ENCODE measurements at regions not wholly inside any gene's neighbourhood (a gene's known extent, or its start where the extent isn't known, plus 50 kb on each side); places are given as distances from the start of the nearest gene placed in this dataset.

DNA sequence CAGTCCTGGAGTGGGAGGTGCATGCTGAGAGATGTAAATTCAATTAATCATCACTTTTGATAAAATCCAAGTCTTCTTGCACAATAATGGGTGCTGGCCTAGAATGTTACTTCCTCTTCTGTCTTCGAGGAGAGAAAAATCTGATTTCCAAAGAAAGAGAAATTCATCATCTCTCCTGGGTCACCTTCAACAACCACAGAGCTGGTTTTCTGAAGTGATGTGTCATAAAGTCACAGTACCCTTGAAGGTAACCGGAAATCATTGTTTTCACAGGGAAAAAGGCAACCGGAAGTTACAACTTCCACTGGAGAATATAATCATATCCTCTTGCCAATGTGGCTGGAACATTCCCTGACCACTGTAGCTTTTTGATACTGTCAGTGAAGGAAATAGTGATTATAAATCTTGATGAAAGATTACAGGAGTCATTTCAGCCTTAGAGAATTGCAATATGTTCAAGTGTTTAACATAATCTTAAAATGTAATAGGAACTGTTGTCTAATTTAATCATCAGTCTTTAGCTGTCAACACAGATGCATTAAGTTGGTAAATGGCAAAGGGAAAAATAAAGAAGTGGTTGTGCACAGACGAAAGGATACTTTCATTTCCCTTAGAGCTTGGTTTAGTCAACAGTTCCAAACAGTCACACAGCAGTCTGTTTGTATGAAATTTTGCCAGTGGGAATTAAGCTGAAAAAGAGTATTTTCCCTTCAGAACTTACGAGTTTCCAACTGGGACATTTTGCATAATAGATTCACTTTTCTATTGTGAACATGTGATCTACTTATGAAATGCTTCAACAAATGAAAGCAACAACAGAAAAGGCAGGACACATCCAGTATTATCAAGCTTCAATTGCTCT, 106.5 kb upstream of the SLC4A7 start:
- DNase-seq (ENCODE audit: low read depth): no peak

DNA sequence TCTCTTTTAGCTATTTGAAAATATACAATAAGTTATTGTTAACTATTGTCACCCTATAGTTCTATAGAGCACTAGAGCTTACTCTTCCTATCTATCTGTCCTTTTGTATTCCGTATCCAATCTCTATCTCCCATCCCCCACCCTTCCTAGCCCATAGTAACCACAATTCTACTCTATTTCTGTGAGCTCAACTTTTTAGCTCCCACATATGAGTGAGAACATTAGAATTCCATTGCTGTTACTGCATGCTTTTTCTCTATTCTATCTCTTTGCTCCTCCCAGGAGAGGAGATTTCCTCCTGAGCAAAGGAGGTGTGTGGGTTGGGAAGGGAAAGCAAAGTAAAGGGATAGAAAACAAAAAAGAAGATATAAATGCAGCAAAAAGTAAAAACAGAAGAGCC, 105.6 kb upstream of the SLC4A7 start:
- DNase-seq (ENCODE audit: low read depth): no peak

DNA sequence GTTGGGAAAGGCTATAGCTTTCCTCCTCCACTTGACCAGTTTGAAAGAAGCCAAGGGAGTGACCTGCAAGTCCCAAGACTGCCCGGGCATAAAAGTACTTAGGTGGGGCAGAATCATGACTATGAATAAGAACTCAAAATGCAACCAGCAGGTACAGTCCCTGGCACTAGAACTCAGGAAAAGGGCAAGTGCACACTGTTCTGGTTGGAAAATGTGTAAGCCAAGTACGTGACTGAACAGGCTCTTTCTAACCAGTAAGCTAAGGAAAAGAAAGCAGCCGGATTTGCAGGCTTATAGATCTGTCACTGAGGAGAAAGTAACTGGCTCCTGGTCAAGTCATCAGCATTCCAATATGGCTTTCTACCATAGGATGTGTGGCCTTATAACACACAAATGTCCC, 101.2 kb upstream of the SLC4A7 start:
- DNase-seq (ENCODE audit: low read depth): no peak

DNA sequence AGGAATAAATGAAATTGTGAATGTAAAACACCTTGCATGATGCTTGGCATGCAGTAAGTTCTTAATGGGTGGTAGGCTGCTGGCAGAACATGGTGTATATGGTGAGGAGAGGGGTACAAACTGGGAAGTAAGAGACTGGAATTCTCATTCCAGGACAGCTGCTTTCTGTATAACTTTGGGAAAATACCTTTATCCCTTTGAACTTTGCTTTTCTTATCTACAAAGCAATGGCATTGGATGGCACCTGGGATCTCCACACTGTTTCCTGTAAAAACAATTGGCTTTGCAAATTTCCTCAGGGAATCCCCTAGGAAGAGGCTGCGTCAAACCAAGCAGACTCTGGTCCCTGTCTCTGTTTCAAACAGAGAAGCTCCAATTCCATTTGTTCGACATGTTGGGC, 100.7 kb upstream of the SLC4A7 start:
- DNase-seq (ENCODE audit: low read depth): no peak

DNA sequence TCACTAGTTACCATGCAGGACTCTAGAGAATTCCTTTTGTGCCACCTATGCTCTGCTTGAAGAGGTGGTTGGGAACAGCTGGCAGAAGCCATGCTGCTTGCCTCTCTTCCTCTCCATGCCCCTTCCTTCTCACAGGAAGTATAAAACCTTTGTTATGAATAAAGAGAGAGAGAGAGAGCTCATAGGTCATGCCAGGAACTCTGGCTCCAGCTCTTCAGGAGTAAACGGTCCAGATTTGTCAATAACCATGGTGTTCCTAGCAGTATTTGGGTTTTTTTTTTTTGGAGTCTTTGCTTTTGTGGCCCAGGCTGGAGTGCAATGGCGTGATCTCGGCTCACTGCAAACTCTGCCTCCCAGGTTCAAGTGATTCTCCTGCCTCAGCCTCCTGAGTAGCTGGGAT, 97.7 kb upstream of the SLC4A7 start:
- DNase-seq (ENCODE audit: low read depth): no peak

DNA sequence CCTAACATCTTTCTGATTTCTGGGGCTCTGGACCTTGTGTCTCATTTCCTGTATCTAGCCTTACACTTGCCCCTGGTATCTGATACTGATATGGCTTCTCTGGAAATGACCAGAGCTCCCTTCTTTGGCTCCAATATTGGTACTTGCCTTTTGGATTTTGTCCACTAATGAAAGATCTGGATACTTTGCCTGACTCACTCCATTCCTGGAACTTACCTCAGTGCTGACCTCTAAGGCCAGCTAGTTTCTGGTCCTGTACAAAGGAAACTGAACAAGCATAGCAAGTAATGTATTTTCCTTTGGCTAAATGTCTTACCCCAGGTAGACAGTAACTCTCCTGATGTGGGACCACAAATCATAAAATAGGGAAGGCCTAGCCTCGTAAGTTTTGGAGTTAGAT, 93.8 kb upstream of the SLC4A7 start:
- no peak for DNase-seq (ENCODE audit: low read depth)

DNA sequence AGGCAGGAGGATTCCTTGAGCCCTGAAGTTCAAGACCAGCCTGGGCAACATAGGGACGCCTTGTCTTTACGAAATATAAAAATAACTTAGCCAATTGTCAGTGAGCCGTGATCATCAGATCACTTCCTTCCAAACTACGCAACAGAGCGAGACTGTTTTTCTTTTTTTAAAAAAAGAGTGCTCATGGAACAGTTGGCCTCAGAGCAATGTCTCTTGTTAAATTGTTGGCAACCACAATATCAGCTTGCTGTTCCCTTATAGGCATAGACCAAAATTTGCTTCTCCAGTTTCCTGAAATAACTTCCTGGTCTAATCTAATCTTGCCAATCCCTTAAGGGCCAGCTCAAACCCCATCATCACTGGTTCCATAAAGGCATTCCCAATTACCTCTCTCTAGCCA, 93.3 kb upstream of the SLC4A7 start:
- no peak for DNase-seq (ENCODE audit: low read depth)

DNA sequence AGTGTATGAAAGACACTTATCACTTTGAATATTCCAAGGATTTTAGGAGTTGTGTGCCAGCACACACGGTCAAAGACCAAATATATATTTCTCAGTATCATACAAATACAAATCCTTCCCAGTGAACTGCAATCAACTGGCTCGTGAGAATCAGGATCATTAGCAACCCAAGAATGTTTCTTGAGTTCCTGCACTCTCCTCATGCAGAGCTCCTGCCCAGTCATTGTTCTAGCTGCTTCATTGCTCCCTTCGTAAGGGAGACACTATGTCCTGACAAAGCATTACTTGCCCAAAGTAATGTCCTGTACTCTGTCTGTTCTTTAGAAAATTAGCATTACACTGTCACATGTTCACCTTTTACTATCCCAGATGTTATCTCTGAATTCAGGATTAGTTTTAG, 92.0 kb upstream of the SLC4A7 start:
- no peak for DNase-seq (ENCODE audit: low read depth)

DNA sequence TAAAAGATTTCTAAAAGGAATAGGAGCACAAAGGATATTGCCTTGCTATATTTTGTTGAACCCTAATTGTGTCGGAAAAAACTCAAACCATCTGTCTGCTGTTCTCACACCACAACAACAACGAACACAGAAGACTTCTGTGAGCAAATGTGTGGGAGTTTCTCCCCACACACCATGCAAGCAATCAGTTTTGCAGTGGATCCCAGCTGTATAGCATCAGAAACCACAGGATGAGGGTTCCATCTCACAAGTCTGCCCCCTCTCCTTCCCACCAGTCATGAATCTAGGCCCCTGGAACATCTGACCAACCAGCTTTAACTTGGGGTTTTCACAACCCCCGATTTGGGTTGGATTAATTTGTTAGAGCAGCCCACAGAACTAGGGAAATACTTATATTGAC, 91.3 kb upstream of the SLC4A7 start:
- no peak for DNase-seq (ENCODE audit: low read depth)

DNA sequence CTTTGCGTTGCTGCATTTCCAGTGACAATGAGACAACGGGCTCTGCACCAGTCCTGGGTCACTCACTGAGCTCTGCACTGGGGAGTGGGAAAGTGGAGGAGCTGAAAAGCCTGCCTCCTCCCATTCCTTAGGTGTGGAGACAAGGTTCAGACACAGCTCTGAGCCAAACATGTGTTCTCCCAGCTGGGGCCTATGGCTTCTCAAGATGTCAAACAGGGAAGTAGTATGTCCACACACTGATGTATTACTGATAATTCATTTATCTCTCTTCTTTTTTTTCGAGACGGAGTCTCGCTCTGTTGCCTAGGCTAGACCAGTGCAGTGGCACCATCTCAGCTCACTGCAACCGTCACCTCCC, 90.2 kb upstream of the SLC4A7 start:
- DNase-seq (ENCODE audit: low read depth): no peak

DNA sequence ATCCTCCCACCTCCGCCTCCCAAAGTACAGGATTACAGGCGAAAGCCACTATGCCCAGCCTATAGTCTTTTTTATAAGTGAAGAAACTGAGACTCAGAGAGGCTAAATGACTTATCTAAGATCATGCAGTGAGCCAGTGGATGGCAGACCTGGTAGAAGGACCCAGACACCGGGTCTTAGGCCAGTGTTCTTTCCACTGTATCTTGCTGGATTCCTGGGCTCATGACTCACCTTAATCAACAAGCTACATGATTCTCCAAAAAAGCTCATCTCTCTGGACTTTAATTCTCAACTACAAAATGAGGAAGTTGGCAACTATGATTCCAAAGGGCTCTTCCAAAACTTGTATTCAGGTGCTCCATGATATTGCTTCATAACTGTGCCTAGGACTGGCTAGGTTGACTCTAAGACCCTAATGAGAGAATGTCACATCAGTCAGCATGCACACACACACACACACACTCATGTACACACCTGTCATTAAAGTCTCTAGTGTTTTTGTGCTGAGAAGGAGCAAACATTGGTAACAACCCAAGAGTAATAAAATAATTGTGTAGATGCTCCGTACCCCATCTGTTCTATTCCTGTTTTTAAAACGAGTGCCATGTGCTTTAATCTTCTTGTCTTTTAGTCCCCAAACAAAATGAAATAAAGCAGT, 89.7 kb upstream of the SLC4A7 start:
- DNase-seq (ENCODE audit: low read depth): no peak

DNA sequence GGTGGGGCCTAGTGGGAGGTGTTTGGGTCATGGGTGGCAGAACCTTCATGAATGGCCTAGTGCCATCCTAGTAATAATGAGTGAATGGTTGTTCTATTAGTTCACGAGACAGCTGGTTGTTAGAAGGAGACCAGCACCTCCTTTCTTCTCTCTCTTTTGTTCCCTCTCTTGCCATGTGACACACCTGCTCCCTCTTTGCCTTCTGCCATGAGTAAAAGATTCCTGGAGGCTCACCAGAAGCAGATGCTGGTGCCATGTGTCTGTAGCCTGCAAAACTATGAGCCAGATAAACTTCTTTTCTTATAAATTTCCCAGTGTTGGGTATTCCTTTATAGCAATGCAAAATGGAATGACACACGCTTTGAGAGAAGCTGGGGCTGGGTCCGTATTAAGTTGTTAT, 89.0 kb upstream of the SLC4A7 start:
- no peak for DNase-seq (ENCODE audit: low read depth)

DNA sequence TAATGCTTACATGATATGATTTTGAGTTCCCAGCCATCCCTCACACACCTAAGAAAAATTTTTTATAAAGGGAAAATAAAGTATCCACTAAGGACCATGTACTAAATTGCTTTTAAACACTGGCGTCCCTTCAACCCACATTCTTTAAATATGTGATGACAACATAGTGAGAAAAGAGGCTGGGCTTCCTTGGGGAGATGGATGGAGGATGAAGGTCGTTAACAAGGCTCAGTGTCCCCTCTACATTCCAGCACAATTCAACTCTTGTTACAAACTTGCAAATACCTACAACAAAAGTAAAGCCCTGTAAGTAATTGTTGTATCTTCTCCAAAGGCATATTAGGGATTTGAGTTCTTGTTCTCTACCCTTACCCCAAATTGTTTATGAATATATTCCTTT, 87.2 kb upstream of the SLC4A7 start:
- DNase-seq (ENCODE audit: low read depth): no peak

DNA sequence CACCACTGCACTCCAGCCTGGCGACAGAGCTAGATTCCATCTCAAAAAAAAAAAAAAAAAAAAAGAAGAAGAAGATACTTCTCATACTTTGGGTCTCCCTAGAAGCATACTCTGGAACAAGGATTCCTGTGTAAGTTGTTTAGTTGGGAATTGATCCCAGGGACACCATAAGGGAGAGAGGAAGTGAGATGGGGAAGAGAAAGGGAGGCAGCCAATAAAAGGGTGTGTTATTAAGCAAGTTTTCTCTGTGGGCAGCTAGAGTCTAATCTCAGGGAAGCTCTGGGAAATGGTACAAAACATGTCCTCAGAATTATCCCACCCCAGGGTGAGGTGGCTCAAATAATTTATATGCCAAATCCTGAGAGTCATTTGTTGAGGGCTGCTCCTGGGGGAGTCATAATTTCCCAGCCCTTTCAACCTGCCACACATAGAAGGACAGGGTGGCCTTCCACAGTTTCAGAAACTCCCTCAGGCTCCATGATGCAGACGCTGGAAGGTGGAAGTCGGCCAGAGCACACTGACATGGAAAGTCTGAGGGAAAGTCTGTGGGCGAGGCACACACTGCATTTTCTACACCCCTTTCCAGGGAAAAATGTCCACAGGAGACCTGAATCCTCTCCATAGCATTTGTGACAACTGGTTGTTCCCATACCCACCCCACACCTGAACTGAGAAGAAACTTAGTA, 86.4 kb upstream of the SLC4A7 start:
- DNase-seq (ENCODE audit: low read depth): no peak

DNA sequence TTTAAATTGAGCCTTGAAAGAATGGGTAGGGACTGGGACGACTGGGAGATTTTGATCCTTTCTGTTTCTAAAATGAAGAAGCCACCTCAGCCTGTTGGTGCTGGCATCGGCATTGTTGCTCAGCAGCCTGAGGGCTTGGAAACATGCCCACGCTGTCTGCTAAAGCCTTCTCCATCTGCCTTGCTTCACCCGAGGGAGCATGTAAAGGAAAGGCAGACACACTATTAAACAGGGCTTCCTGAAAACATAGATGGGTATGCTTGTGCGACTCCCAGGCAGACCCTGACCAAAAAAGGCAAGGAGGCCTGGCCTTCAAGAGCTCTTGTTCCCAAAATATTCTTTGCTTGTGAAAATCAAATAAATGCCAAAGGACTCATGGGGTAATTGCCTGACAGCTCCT, 84.2 kb upstream of the SLC4A7 start:
- DNase-seq (ENCODE audit: low read depth): no peak

DNA sequence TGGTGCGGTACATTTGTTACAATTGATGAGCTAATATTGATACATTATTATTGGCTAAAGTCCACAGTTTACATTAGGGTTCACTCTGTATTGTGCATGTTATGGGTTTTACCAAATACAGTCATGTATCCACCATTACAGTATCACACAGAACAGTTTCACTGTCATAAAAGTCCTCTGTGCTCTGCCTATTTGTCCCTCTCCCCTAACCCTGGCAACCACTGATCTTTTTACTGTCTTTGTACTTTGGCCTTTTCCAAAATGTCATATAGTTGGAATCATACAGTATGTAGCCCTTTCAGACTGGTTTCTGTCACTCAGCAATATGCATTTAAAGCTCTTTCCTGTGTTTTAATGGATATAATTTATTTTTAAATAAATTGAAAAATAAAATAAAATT, 83.1 kb upstream of the SLC4A7 start:
- no peak for DNase-seq (ENCODE audit: low read depth)

DNA sequence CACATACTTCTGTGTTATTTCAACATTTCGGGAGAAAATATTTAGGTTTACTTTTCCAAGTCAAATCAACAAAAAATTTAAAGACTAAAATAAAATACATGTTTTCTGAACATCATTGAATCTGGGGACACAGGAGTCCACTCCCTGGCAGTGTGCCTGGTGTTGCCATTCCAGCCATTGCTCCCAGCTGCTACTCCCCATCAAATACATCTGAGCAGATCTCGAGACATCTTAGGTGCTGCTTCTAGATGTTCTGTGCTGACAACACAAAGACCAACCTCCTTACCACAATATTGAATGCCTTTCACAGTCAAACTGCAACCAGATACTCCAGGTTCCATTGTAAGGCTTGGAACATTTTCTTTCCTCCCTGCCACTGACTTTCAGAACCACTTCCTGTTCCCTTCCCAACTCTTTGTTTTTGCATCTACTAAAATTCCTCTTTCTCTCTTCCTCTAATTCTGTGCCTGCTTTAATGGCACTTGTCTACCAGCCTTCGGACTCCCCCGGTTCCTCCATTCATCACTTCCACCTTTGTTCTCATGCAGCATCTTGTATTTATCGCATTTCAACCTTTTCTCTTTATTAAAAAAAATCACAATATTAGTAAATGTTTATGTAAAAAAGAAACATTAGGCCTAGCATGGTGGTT, 81.1 kb upstream of the SLC4A7 start:
- DNase-seq (ENCODE audit: low read depth): no peak

DNA sequence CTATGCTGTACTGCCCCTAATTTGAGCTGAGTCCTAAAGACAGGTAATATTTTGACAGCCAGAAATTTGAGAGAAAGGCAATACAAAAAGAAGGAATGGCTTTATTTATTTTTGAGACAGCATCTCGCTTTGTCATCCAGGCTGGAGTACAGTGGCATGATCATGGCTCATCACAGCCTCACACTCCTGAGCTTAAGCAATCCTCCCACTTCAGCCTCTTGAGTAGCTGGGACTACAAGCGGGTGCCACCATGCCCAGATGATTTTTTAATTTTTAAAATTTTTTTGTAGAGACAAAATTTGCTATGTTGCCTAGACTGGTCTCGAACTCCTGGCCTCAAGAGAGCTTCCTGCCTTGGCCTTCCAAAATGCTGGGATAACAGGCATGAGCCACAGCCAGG, 77.4 kb upstream of the SLC4A7 start:
- DNase-seq (ENCODE audit: low read depth): no peak

DNA sequence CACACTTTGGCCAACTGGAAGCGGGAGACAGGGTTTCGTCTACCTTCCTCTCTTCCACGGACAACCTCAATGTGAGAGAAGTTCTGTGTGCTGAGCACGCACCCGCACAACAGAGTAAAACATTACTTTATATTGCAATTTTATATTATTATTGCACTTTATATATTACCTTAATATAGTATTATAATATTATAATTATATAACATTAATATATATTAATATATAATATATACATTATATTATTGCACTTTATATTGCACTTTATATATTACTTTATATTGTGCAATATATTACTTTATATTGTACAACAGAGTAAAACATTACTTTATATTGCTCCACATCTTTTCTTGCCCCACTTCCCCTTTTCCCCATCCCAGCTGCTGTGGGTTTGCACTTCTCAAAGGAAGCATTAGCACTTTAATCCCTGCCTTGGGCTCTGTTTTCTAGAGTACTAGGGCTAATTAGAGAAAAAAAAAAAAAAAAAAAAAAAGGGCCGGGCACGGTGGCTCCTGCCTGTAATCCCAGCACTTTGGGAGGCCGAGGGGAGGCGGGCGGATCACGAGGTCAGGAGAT, 76.4 kb upstream of the SLC4A7 start:
- DNase-seq (ENCODE audit: low read depth): no peak

DNA sequence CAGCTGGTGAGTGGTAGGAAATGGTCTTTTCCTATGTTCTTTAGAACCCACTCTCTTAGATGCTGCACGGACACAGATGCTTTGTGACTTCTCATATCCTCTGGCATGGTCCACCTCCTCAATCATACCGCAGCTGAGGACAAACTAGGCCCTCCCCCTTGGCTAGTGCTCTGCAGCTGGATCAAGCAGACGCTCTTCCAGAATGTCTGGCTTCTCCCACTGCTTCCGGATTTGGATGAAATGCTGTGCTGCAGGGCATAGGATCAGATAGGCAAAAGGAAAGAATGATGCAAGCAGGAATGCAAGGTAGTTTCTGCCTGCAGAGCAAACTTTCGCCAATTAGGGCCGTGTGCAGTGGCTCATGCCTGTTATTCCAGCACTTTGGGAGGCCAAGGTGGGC, 75.7 kb upstream of the SLC4A7 start:
- DNase-seq (ENCODE audit: low read depth): no peak

DNA sequence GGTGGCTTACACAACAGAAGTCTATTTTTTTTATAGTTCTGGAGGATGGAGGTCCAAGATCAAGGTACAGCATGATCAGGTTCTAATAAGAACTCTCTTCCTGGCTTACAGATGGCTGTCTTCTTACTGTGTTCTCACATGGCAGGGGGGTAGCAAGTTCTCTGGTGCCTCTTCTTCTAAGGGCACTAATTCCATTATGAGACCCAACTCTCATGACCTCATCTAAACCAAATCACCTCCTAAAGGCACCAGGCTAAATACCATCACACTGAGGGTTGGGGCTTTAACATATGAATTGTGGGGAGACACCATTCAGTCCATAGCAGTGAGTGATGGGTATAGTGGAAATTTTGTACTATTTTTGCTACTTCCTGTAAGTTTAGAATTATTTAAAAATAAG, 75.2 kb upstream of the SLC4A7 start:
- no peak for DNase-seq (ENCODE audit: low read depth)

DNA sequence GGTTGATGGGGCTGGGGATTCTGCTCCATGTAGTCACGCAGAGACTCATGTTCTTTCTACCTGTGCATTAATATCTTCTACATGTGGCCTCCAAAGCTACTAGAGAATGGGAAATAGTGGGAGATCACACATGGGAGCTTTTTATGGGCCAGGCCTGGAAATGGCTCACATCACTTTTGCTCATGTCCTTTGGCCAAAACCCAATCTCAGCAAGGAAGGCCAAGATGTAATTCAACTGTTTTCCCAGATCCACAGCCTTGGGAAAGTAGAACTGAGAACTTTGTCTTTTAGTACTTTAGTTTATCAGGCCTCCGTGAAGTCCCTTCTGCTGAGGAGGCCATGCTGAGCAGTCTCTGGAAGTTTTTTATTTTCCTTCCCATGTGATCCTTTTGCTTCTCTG, 73.2 kb upstream of the SLC4A7 start:
- DNase-seq (ENCODE audit: low read depth): no peak

DNA sequence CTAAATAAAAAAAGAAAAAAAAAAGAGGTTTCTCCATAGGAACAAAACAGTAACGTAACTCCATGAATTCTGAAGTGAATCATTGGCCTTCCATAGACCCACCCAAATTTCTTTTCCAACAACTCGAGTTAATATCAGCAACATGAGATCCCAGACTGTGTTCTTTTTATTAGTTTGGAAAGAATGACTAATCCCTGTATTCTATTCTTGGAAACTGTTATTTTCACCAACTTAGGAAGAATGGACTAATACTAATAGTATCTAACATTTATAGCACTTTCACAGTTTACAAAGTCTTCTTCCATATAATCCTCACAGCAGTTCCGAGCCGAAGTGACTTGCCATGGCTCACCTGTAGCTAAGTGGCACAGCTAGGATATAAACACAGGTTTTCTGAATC, 72.7 kb upstream of the SLC4A7 start:
- DNase-seq (ENCODE audit: low read depth): no peak

Measured in activated T-helper 1 cell treated with Interleukin-2 at 50 U/mL for 16 hours (primary cell).